Tongue (tissue), 1 donor: ENCODE measurements at regions not wholly inside any gene's neighbourhood (a gene's known extent, or its start where the extent isn't known, plus 50 kb on each side); places are given as distances from the start of the nearest gene placed in this dataset.

Experiments used
- DNase-seq: peaks from one replicate; pipeline ENCODE4 v3.0.0-alpha.2; 2015

- DNase-seq, result peak; percentile 8
Measured at GRCh38 chr6:133631421-133631820, 257.5 kb upstream of the TCF21 start.

GRCh38 chr6:133632206-133632605 lies 256.7 kb upstream of the TCF21 start:
- DNase-seq, result no peak

- no peak for DNase-seq
Measured at GRCh38 chr6:133632906-133633305, 256.0 kb upstream of the TCF21 start.

- DNase-seq, result no peak
Measured at GRCh38 chr6:133634474-133634873, 254.4 kb upstream of the TCF21 start.

- DNase-seq, result no peak
Measured at GRCh38 chr6:133635447-133635846, 253.5 kb upstream of the TCF21 start.

- no peak for DNase-seq
Measured at GRCh38 chr6:133637436-133637835, 251.5 kb upstream of the TCF21 start.

- no peak for DNase-seq
Measured at GRCh38 chr6:133637874-133638273, 251.0 kb upstream of the TCF21 start.

GRCh38 chr6:133641104-133641503 lies 247.8 kb upstream of the TCF21 start:
- DNase-seq, result no peak

- DNase-seq, result no peak
Measured at GRCh38 chr6:133644548-133644891, 244.4 kb upstream of the TCF21 start.

- peak; percentile 77 for DNase-seq
Measured at GRCh38 chr6:133644892-133645619, 243.9 kb upstream of the TCF21 start.

- peak; percentile 39 for DNase-seq
Measured at GRCh38 chr6:133645966-133646740, 242.8 kb upstream of the TCF21 start.

GRCh38 chr6:133648581-133648980 lies 240.3 kb upstream of the TCF21 start:
- DNase-seq, result no peak

GRCh38 chr6:133671376-133671775 lies 217.5 kb upstream of the TCF21 start:
- DNase-seq, result no peak

GRCh38 chr6:133673056-133673455 lies 215.9 kb upstream of the TCF21 start:
- DNase-seq, result no peak

GRCh38 chr6:133674661-133675060 lies 214.3 kb upstream of the TCF21 start:
- no peak for DNase-seq

- DNase-seq, result no peak
Measured at GRCh38 chr6:133680994-133681393, 207.9 kb upstream of the TCF21 start.

- peak; percentile 13 for DNase-seq
Measured at GRCh38 chr6:133681891-133682290, 207.0 kb upstream of the TCF21 start.

- no peak for DNase-seq
Measured at GRCh38 chr6:133682506-133683307, 206.2 kb upstream of the TCF21 start.

- DNase-seq, result no peak
Measured at GRCh38 chr6:133683308-133683580, 205.7 kb upstream of the TCF21 start.

- no peak for DNase-seq
Measured at GRCh38 chr6:133683606-133684005, 205.3 kb upstream of the TCF21 start.

- DNase-seq, result no peak
Measured at GRCh38 chr6:133688705-133689492, 200.0 kb upstream of the TCF21 start.

- DNase-seq, result no peak
Measured at GRCh38 chr6:133689863-133690262, 199.1 kb upstream of the TCF21 start.

GRCh38 chr6:133693565-133693964 lies 195.3 kb upstream of the TCF21 start:
- no peak for DNase-seq
